GM10266 (cell line): ENCODE measurements at regions not wholly inside any gene's neighbourhood (a gene's known extent, or its start where the extent isn't known, plus 50 kb on each side); places are given as distances from the start of the nearest gene placed in this dataset.

Experiments used
- DNase-seq: peaks from one replicate; pipeline ENCODE4 v3.0.0; 2012; ENCODE audit errors: extremely low spot score
- TF ChIP-seq, protein P1 (sequence below): IDR thresholded peaks from 2 replicates; pipeline ENCODE4 v1.5.1; 2012; ENCODE audit warnings: mild to moderate bottlenecking, low read depth; ENCODE audit not compliant: control insufficient read depth, insufficient read depth; ENCODE audit errors: missing control alignments

DNA sequence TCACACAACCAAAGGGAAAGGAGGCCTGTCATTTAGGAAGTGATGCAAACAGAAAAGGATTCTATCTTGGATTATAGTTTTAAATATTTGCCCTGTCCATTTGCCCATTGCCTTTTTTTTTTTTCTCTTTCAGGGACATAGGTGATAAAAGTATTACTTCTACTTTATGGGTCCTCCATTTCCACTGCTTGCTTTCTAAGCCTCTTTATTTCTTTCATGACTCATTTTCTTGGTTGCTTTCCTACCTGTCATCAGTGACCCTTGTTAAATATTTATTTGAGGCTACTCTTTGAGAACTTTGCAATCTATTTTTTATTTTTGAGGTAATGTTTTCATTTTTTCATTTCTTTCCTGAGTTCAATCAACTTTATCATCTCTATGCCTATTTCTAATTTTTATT is 522.9 kb upstream of the ARRDC3 start:
- DNase-seq = no peak
- TF ChIP-seq, protein P1, sequence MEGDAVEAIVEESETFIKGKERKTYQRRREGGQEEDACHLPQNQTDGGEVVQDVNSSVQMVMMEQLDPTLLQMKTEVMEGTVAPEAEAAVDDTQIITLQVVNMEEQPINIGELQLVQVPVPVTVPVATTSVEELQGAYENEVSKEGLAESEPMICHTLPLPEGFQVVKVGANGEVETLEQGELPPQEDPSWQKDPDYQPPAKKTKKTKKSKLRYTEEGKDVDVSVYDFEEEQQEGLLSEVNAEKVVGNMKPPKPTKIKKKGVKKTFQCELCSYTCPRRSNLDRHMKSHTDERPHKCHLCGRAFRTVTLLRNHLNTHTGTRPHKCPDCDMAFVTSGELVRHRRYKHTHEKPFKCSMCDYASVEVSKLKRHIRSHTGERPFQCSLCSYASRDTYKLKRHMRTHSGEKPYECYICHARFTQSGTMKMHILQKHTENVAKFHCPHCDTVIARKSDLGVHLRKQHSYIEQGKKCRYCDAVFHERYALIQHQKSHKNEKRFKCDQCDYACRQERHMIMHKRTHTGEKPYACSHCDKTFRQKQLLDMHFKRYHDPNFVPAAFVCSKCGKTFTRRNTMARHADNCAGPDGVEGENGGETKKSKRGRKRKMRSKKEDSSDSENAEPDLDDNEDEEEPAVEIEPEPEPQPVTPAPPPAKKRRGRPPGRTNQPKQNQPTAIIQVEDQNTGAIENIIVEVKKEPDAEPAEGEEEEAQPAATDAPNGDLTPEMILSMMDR = no peak

DNA sequence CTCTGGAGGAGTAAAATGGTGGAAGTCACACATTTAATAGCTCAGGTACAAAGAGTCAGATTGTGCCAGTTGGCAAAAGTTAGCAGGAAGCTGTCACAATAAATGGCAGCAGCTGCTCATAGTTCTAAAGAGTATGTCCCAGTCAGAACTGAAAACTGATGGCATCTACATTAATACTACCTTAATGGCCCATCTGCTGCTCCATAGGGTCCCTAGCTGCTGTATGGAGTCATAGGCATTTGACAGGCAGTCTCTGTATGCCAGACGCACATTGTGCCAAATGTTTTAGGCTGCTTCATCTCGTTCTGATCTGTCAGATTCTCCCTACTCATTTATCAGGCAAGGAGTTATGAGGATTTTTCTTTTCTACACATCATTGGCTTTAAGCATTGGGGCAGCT is 515.8 kb upstream of the ARRDC3 start:
- DNase-seq = no peak
- TF ChIP-seq, protein P1 = no peak

DNA sequence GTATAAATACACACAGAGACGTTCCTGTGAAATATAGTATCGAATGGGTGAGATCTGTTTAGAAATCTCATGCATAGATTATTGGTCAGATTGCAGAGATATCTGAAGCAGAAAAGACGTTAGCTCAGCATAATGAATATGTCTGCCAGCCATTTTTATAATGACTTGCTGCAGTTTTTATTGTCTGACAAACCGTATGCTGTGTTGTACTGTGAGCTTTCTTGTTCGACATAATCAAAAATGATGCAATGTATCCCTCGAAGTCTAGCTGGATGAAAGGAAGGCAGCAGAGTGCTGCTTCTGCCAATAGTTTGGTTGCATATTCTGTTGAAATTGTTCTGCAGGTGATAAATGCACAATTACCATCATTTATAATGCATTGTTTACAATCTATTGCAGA is 514.9 kb upstream of the ARRDC3 start:
- DNase-seq = no peak
- TF ChIP-seq, protein P1 = no peak

DNA sequence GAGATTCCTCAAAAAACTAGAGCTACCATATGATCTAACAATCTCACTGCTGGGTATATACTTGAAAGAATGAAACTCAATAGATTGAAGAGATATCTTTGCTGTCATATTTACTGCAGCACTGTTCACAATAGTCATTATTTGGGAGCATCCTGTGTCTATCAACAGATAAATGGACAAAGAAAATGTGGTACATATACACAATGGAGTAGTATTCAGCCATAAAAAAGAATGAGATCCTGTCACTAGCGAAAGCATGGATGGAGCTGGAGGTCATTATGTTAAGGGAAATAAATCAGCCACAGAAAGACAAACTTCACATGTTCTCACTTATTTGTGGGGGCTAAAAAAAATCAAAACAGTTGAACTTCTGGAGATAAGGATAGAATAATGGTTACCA is 505.7 kb upstream of the ARRDC3 start:
- no peak for DNase-seq
- TF ChIP-seq, protein P1 = no peak

DNA sequence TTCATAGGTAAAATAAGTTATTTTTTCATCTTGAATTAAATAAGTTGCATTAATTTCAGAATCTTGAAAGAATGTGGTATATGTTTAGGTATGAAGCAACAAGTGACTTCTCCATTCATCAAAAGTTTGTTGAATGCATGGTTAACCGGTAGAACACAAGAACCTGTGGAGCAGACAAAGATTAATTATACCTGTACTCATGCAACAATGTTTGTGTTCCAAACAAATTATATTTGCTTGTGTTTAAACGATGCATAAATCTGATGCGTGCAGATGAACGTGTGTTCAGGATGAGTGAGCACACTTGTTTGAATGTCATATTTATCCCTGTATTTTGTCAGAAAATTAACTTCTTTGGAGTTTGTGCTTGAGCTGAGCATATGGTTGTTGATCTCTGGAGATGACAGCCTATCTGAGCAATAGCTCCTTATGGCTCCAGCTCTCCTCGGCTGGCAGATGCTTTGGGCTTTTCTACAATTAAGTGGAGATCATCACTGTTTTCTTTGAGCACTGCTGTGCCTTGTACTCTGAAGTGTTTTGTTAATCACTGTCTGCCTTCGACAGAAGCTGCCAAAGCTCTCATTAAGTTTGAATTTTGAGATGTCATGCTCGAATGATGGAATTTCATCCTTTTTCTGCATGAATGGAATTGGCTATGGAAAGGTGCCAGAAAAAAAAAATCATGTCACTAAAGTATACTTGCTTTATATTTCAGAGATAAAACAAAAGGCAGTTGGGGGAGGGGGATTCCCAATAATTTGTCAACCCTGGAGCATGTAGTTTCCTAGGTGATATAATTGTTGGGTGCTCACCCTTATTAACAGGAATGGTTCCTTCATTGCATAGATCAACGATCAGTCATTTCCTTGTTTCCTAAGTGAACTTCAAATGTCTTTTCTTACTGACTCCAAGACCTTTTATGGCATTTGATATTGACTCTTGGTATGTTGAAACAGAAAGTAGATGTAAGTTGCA is 502.5 kb upstream of the ARRDC3 start:
- DNase-seq = no peak
- TF ChIP-seq, protein P1 = no peak

DNA sequence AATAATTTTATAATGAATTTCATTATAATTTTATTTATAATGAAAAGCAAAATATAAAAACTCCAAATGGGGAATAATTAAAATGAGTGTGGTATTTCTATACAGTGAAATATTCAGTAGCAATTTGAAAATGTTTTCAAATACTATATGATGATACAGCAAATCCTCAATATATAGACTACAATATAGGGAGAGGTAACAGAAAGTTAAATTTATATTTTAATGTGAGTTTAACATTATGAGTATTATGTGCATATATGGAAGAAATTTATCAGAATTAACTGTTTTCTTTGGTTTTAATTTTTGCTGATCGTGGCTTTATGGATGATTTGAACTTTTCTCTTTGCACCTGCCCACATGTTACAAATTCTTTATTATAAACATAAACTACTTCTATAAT is 500.9 kb upstream of the ARRDC3 start:
- no peak for DNase-seq
- TF ChIP-seq, protein P1 = no peak

DNA sequence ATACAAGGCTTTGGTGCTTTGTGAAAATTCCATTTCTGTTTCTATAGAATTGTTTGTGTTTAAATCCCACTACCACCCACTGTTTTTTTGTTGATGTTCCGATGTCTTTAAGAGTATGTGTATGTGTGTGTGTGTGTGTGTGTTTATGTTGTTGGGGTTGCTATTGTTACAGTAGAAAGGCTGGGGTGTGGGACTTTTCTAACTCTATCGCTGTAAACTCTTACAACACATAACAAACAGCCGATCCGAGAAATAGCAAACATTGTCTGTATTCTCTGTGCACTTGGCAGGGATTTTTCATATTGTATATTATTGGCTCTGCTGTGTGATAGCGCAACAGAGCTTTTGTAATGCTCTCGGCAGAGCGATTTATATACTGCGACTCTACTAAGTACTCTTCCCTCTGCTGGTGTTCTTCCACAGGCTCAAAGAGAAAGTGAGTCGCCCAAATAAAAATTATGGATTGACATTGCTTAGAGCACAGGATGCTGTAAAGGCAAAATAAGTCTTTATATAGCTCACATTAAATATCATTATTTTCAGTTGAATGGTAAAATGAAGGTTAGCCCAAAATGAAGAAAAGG is 492.2 kb upstream of the ARRDC3 start:
- TF ChIP-seq, protein P1 = no peak

More for the DNA sequence above, 492.2 kb upstream of the ARRDC3 start:
- no peak for DNase-seq
